Fibroblast of lung (primary cell): ENCODE measurements at regions not wholly inside any gene's neighbourhood (a gene's known extent, or its start where the extent isn't known, plus 50 kb on each side); places are given as distances from the start of the nearest gene placed in this dataset.

ENCODE experiments used
- EZH2 ChIP-seq: IDR thresholded peaks from 2 replicates; pipeline ENCODE4 v1.5.1; 2012; ENCODE audit warnings: low read length, control low read depth, mild to moderate bottlenecking; ENCODE audit errors: missing control alignments
- TF ChIP-seq, protein P1 (sequence below), 2 donors: IDR thresholded peaks in 1 of 2; conservative IDR thresholded peaks in 1 of 2; 1 replicate in 1 of 2; 2 replicates in 1 of 2; pipeline ENCODE4 v1.5.1; 2011 to 2012; ENCODE audit warnings: low read length in 2 of 2, control low read depth in 1 of 2, inconsistent platforms in 1 of 2, low read depth in 1 of 2, mild to moderate bottlenecking in 1 of 2

DNA sequence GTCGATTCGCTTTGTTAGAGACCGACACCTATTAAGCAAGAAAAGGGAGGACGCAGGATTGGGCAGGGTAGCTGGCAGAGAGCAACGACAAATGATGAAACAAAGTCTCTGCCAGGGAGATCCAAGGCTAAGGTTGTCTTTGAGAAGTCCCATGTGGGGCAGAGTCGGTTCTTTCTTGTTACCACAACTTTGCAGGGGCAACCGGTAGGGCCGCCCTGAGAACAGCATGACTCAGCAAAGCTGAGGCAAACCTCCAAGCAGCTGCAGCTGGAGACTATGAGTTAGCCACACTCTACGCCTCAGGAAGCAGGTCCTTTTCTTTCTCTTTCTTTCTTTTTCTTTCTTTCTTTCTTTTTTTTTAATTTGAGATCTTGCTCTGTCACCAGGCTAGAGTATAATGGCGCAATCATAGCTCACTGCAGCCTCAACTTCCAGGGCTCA is 452.3 kb upstream of the ID2 start:
- TF ChIP-seq, protein P1, sequence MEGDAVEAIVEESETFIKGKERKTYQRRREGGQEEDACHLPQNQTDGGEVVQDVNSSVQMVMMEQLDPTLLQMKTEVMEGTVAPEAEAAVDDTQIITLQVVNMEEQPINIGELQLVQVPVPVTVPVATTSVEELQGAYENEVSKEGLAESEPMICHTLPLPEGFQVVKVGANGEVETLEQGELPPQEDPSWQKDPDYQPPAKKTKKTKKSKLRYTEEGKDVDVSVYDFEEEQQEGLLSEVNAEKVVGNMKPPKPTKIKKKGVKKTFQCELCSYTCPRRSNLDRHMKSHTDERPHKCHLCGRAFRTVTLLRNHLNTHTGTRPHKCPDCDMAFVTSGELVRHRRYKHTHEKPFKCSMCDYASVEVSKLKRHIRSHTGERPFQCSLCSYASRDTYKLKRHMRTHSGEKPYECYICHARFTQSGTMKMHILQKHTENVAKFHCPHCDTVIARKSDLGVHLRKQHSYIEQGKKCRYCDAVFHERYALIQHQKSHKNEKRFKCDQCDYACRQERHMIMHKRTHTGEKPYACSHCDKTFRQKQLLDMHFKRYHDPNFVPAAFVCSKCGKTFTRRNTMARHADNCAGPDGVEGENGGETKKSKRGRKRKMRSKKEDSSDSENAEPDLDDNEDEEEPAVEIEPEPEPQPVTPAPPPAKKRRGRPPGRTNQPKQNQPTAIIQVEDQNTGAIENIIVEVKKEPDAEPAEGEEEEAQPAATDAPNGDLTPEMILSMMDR (conservative IDR thresholded peaks at IDR 0.05 in 1 of 2, IDR thresholded peaks at IDR 0.05 in 1 of 2; ENCODE audit: low read depth in 1 of 2, low read length in 2 of 2) = no peak
- no peak for TF ChIP-seq EZH2
